ENCODE measurements at regions not wholly inside any gene's neighbourhood (a gene's known extent, or its start where the extent isn't known, plus 50 kb on each side); places are given as distances from the start of the nearest gene placed in this dataset.

DNA sequence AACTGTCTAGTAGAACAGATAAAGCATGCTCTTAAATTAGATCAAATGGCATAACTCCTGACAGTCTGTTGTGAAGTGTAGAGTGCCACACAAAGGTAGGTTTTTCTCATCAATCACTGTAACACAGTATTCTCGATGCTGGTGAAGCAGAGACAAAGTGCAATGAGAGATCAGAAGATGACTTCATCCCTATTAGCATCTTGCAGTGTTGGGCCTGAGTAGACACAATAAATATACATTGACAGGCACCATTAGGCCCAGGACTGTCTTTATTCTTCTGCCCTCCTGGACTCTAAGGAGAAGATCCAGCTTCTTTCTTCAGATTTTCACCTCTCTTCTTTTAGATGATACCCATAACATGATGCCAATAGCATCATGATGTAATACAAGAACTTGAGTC, 478.0 kb upstream of the TENM4 start:
- no peak for TF ChIP-seq CTCF (IDR thresholded peaks at IDR 0.05)
- no peak for TF ChIP-seq POLR2A (IDR thresholded peaks at IDR 0.05)

Data from Peyer's patch (tissue), 4 donors.